ENCODE measurements at regions not wholly inside any gene's neighbourhood (a gene's known extent, or its start where the extent isn't known, plus 50 kb on each side); places are given as distances from the start of the nearest gene placed in this dataset.

- Mint-ChIP-seq H3K4me3 (no peak overlapping the region), H3K4me1 (no peaks in the 10 kb centered on the region), H3K27me3 (no peaks in the 10 kb centered on the region), H3K36me3 (no peaks in the 10 kb centered on the region), H3K9me3 (ENCODE audit: low read depth) (peaks cover 4% of the 10 kb centered on the region), H3K27ac (no peak overlapping the region)
- CTCF ChIA-PET, result no interaction called here
- DNase-seq (no peak), ATAC-seq (no peak)
Measured at GRCh38 chr2:198973181-198973580, 484.6 kb downstream of the SATB2 start.

- Mint-ChIP-seq H3K9me3 (ENCODE audit: low read depth) (peaks cover 2% of the 10 kb centered on the region), H3K27ac (no peak overlapping the region), H3K36me3 (no peaks in the 10 kb centered on the region), H3K27me3 (no peaks in the 10 kb centered on the region), H3K4me1 (no peaks in the 10 kb centered on the region), H3K4me3 (no peak overlapping the region)
- CTCF ChIA-PET, result no interaction called here
- ATAC-seq (no peak), DNase-seq (no peak)
Measured at GRCh38 chr2:198968545-198968944, 489.2 kb downstream of the SATB2 start.

- DNase-seq (no peak), ATAC-seq (no peak)
- no peaks in the 10 kb centered on the region for H3K4me1 Mint-ChIP-seq
- no peak overlapping the region for H3K27ac Mint-ChIP-seq
- CTCF ChIA-PET, result no interaction called here
- H3K4me3 Mint-ChIP-seq, result no peak overlapping the region
- peaks cover 2% of the 10 kb centered on the region for H3K9me3 Mint-ChIP-seq (ENCODE audit: low read depth)
- H3K27me3 Mint-ChIP-seq, result no peaks in the 10 kb centered on the region
- H3K36me3 Mint-ChIP-seq, result no peaks in the 10 kb centered on the region
Measured at GRCh38 chr2:198966269-198966668, 491.5 kb downstream of the SATB2 start.

GRCh38 chr2:198961547-198961946 is 496.2 kb downstream of the SATB2 start:
- Mint-ChIP-seq H3K27me3 (no peaks in the 10 kb centered on the region), H3K4me3 (no peak overlapping the region), H3K4me1 (no peaks in the 10 kb centered on the region), H3K36me3 (no peaks in the 10 kb centered on the region), H3K27ac (no peak overlapping the region), H3K9me3 (ENCODE audit: low read depth) (peaks cover 2% of the 10 kb centered on the region)
- ATAC-seq (no peak), DNase-seq (no peak)
- CTCF ChIA-PET, result no interaction called here

GRCh38 chr2:198957181-198957580 is 500.6 kb downstream of the SATB2 start:
- H3K36me3 Mint-ChIP-seq, result no peaks in the 10 kb centered on the region
- no peak overlapping the region for H3K27ac Mint-ChIP-seq
- CTCF ChIA-PET, result no interaction called here
- no peaks in the 10 kb centered on the region for H3K27me3 Mint-ChIP-seq
- H3K4me3 Mint-ChIP-seq, result no peak overlapping the region
- no peak for DNase-seq
- no peaks in the 10 kb centered on the region for H3K4me1 Mint-ChIP-seq
- ATAC-seq, result no peak
- H3K9me3 Mint-ChIP-seq (ENCODE audit: low read depth), result peaks cover 2% of the 10 kb centered on the region

- DNase-seq, result no peak
- H3K4me3 Mint-ChIP-seq, result no peak overlapping the region
- no peaks in the 10 kb centered on the region for H3K36me3 Mint-ChIP-seq
- no peaks in the 10 kb centered on the region for H3K27me3 Mint-ChIP-seq
- peaks cover 5% of the 10 kb centered on the region for H3K9me3 Mint-ChIP-seq (ENCODE audit: low read depth)
- no peaks in the 10 kb centered on the region for H3K4me1 Mint-ChIP-seq
- H3K27ac Mint-ChIP-seq, result no peak overlapping the region
- ATAC-seq, result no peak
- CTCF ChIA-PET, result no interaction called here
Measured at GRCh38 chr2:198953328-198953727, 504.4 kb downstream of the SATB2 start.

GRCh38 chr2:198950803-198951202 is 506.9 kb downstream of the SATB2 start:
- no peak overlapping the region for H3K4me3 Mint-ChIP-seq
- no peak for DNase-seq

GRCh38 chr2:198945496-198945895 is 512.2 kb downstream of the SATB2 start:
- H3K9me3 Mint-ChIP-seq (ENCODE audit: low read depth), result peaks cover 3% of the 10 kb centered on the region
- H3K4me1 Mint-ChIP-seq, result no peaks in the 10 kb centered on the region
- no peak overlapping the region for H3K27ac Mint-ChIP-seq
- ATAC-seq (no peak), DNase-seq (no peak)
- CTCF ChIA-PET, result no interaction called here
- no peaks in the 10 kb centered on the region for H3K27me3 Mint-ChIP-seq
- no peak overlapping the region for H3K4me3 Mint-ChIP-seq
- H3K36me3 Mint-ChIP-seq, result no peaks in the 10 kb centered on the region

More at GRCh38 chr2:198950803-198951202, 506.9 kb downstream of the SATB2 start:
- CTCF ChIA-PET, result no interaction called here
- no peak for ATAC-seq
- Mint-ChIP-seq H3K36me3 (no peaks in the 10 kb centered on the region), H3K4me1 (no peaks in the 10 kb centered on the region), H3K27ac (no peak overlapping the region), H3K9me3 (ENCODE audit: low read depth) (peaks cover 5% of the 10 kb centered on the region), H3K27me3 (no peaks in the 10 kb centered on the region)

- no peak overlapping the region for H3K27ac Mint-ChIP-seq
- DNase-seq, result no peak
- no peaks in the 10 kb centered on the region for H3K9me3 Mint-ChIP-seq (ENCODE audit: low read depth)
- CTCF ChIA-PET, result no interaction called here
- no peaks in the 10 kb centered on the region for H3K4me1 Mint-ChIP-seq
- no peaks in the 10 kb centered on the region for H3K27me3 Mint-ChIP-seq
- no peak for ATAC-seq
- H3K4me3 Mint-ChIP-seq, result no peak overlapping the region
- no peaks in the 10 kb centered on the region for H3K36me3 Mint-ChIP-seq
Measured at GRCh38 chr2:198930170-198930569, 527.6 kb downstream of the SATB2 start.

- Mint-ChIP-seq H3K4me1 (no peaks in the 10 kb centered on the region), H3K36me3 (no peaks in the 10 kb centered on the region), H3K27me3 (no peaks in the 10 kb centered on the region), H3K27ac (no peak overlapping the region), H3K9me3 (ENCODE audit: low read depth) (no peaks in the 10 kb centered on the region), H3K4me3 (no peak overlapping the region)
- ATAC-seq (no peak), DNase-seq (no peak)
- CTCF ChIA-PET, result no interaction called here
Measured at GRCh38 chr2:198928026-198928425, 529.7 kb downstream of the SATB2 start.

GRCh38 chr2:198917926-198918720 is 539.6 kb downstream of the SATB2 start:
- CTCF ChIA-PET, result no interaction called here
- ATAC-seq (no peak), DNase-seq (no peak)
- Mint-ChIP-seq H3K9me3 (ENCODE audit: low read depth) (no peaks in the 10 kb centered on the region), H3K4me1 (no peaks in the 10 kb centered on the region), H3K27me3 (no peaks in the 10 kb centered on the region), H3K27ac (no peak overlapping the region), H3K36me3 (no peaks in the 10 kb centered on the region), H3K4me3 (no peak overlapping the region)

GRCh38 chr2:198917275-198917674 is 540.5 kb downstream of the SATB2 start:
- no peaks in the 10 kb centered on the region for H3K36me3 Mint-ChIP-seq
- H3K4me3 Mint-ChIP-seq, result no peak overlapping the region
- CTCF ChIA-PET, result no interaction called here
- H3K27me3 Mint-ChIP-seq, result no peaks in the 10 kb centered on the region
- DNase-seq (no peak), ATAC-seq (no peak)
- no peaks in the 10 kb centered on the region for H3K4me1 Mint-ChIP-seq
- H3K9me3 Mint-ChIP-seq (ENCODE audit: low read depth), result no peaks in the 10 kb centered on the region
- no peak overlapping the region for H3K27ac Mint-ChIP-seq

GRCh38 chr2:198916548-198917080 is 541.1 kb downstream of the SATB2 start:
- no peak for ATAC-seq
- no peaks in the 10 kb centered on the region for H3K4me1 Mint-ChIP-seq
- CTCF ChIA-PET, result no interaction called here
- no peaks in the 10 kb centered on the region for H3K36me3 Mint-ChIP-seq
- no peak for DNase-seq
- no peak overlapping the region for H3K4me3 Mint-ChIP-seq
- H3K9me3 Mint-ChIP-seq (ENCODE audit: low read depth), result no peaks in the 10 kb centered on the region
- no peak overlapping the region for H3K27ac Mint-ChIP-seq
- H3K27me3 Mint-ChIP-seq, result no peaks in the 10 kb centered on the region

- no peak for ATAC-seq
- H3K4me1 Mint-ChIP-seq, result no peaks in the 10 kb centered on the region
- H3K27ac Mint-ChIP-seq, result no peak overlapping the region
- CTCF ChIA-PET, result no interaction called here
- no peaks in the 10 kb centered on the region for H3K27me3 Mint-ChIP-seq
- H3K4me3 Mint-ChIP-seq, result no peak overlapping the region
- DNase-seq, result no peak
- no peaks in the 10 kb centered on the region for H3K36me3 Mint-ChIP-seq
- no peaks in the 10 kb centered on the region for H3K9me3 Mint-ChIP-seq (ENCODE audit: low read depth)
Measured at GRCh38 chr2:198913394-198914152, 544.2 kb downstream of the SATB2 start.
